ENCODE measurements at regions not wholly inside any gene's neighbourhood (a gene's known extent, or its start where the extent isn't known, plus 50 kb on each side); places are given as distances from the start of the nearest gene placed in this dataset.

DNA sequence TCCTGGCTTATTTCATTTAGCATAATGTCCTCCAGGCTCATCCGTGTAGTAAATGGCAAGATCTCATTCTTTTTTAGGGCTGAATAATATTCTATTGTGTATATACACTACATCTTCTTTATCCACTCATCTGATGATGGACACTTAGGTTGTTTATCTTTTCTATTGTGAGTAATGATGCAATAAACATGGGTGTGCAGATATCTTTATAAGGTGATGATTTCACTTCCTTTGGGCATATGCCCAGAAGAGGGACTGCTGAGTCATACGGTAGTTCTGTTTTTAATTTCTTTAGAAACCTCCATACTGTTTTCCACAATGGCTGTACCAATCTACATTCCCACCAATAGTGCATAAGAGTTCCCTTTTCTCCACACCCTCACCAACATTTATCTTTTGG is 317.6 kb upstream of the CNKSR2 start:
- Histone ChIP-seq H3K9me3 (no peaks in the 10 kb centered on the region), H3K27ac (no peak overlapping the region), H3K27me3 (no peaks in the 10 kb centered on the region), H3K4me3 (no peak overlapping the region), H3K9ac (ENCODE audit: low read depth in 2 of 2, low read length in 2 of 2) (no peak overlapping the region), H3K36me3 (no peaks in the 10 kb centered on the region), H3K4me1 (no peaks in the 10 kb centered on the region)
- TF ChIP-seq, protein P1, sequence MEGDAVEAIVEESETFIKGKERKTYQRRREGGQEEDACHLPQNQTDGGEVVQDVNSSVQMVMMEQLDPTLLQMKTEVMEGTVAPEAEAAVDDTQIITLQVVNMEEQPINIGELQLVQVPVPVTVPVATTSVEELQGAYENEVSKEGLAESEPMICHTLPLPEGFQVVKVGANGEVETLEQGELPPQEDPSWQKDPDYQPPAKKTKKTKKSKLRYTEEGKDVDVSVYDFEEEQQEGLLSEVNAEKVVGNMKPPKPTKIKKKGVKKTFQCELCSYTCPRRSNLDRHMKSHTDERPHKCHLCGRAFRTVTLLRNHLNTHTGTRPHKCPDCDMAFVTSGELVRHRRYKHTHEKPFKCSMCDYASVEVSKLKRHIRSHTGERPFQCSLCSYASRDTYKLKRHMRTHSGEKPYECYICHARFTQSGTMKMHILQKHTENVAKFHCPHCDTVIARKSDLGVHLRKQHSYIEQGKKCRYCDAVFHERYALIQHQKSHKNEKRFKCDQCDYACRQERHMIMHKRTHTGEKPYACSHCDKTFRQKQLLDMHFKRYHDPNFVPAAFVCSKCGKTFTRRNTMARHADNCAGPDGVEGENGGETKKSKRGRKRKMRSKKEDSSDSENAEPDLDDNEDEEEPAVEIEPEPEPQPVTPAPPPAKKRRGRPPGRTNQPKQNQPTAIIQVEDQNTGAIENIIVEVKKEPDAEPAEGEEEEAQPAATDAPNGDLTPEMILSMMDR (IDR thresholded peaks at IDR 0.05) = no peak
- intact Hi-C loops (cut with DNase I) = no loop called here
- no peak for DNase-seq

DNA sequence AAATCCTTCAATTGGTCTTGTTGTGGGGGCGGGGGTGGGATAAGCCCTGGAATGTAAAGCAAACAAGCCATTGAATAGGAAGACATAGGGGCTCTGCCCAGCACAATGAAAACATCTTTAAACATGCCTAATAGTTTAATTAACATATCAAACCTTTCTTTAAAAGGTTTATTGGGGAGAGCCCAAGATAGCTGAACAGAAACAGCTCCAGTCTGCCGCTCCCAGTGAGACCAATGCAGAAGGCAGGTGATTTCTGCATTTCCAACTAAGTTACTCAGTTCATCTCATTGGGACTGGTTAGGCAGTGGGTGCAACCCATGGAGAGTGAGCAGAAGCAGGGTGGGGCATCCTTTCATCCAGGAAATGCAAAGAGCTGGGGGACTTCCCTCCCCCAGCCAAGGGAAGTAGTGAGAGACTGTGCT is 327.2 kb upstream of the CNKSR2 start:
- intact Hi-C loops (cut with DNase I) = no loop called here
- H3K4me1 ChIP-seq = no peaks in the 10 kb centered on the region
- no peak for DNase-seq
- no peaks in the 10 kb centered on the region for H3K36me3 ChIP-seq
- H3K4me3 ChIP-seq = no peak overlapping the region
- TF ChIP-seq, protein P1 (IDR thresholded peaks at IDR 0.05) = no peak
- H3K9ac ChIP-seq (ENCODE audit: low read depth in 2 of 2, low read length in 2 of 2) = no peak overlapping the region
- H3K27ac ChIP-seq = no peak overlapping the region
- no peaks in the 10 kb centered on the region for H3K9me3 ChIP-seq
- H3K27me3 ChIP-seq = no peaks in the 10 kb centered on the region

GRCh38 chrX:21014326-21014725 is 359.9 kb upstream of the CNKSR2 start:
- Histone ChIP-seq H3K36me3 (no peaks in the 10 kb centered on the region), H3K9ac (ENCODE audit: low read depth in 2 of 2, low read length in 2 of 2) (no peak overlapping the region), H3K4me3 (no peak overlapping the region), H3K27ac (no peak overlapping the region), H3K4me1 (no peaks in the 10 kb centered on the region), H3K27me3 (no peaks in the 10 kb centered on the region), H3K9me3 (no peaks in the 10 kb centered on the region)
- intact Hi-C loops (cut with DNase I) = no loop called here
- TF ChIP-seq, protein P1 (IDR thresholded peaks at IDR 0.05) = no peak
- no peak for DNase-seq

DNA sequence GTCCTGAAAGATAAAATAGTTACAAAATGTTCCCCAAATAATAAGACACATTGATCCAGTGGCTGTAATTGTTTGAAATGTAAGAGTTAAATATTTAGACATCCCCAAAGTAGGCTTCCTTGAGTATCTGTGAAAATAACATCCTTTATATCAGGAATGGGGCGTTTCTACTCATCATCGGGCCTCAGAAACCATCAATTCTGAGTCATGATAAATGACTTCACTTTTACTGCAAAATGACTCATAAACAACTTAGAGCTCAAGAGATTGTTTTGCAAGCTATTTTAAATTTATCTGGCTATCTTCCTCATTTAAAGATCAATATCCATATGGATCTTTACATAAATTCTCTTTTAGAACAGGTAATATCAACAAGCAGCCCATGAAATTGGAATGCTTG is 369.4 kb upstream of the CNKSR2 start:
- no peak for DNase-seq
- Histone ChIP-seq H3K27ac (no peak overlapping the region), H3K9me3 (no peaks in the 10 kb centered on the region), H3K9ac (ENCODE audit: low read depth in 2 of 2, low read length in 2 of 2) (no peak overlapping the region), H3K4me3 (no peak overlapping the region), H3K4me1 (no peaks in the 10 kb centered on the region), H3K27me3 (no peaks in the 10 kb centered on the region), H3K36me3 (no peaks in the 10 kb centered on the region)
- TF ChIP-seq, protein P1 (IDR thresholded peaks at IDR 0.05) = no peak
- intact Hi-C loops (cut with DNase I) = no loop called here

GRCh38 chrX:20995829-20996228 is 378.4 kb upstream of the CNKSR2 start:
- Histone ChIP-seq H3K27ac (no peak overlapping the region), H3K27me3 (no peaks in the 10 kb centered on the region), H3K9me3 (no peaks in the 10 kb centered on the region), H3K4me3 (no peak overlapping the region), H3K9ac (ENCODE audit: low read depth in 2 of 2, low read length in 2 of 2) (no peak overlapping the region), H3K36me3 (no peaks in the 10 kb centered on the region), H3K4me1 (no peaks in the 10 kb centered on the region)
- no peak for DNase-seq
- intact Hi-C loops (cut with DNase I) = no loop called here
- TF ChIP-seq, protein P1 (IDR thresholded peaks at IDR 0.05) = no peak

- no peak overlapping the region for H3K9ac ChIP-seq (ENCODE audit: low read depth in 2 of 2, low read length in 2 of 2)
- DNase-seq = no peak
- H3K4me1 ChIP-seq = no peaks in the 10 kb centered on the region
- no peaks in the 10 kb centered on the region for H3K36me3 ChIP-seq
- no peaks in the 10 kb centered on the region for H3K9me3 ChIP-seq
- TF ChIP-seq, protein P1 (IDR thresholded peaks at IDR 0.05) = no peak
- no peak overlapping the region for H3K27ac ChIP-seq
- H3K4me3 ChIP-seq = no peak overlapping the region
- intact Hi-C loops (cut with DNase I) = no loop called here
- H3K27me3 ChIP-seq = no peaks in the 10 kb centered on the region
Measured at GRCh38 chrX:20989361-20989760, 384.9 kb upstream of the CNKSR2 start.

All from colonic mucosa (tissue), 4 donors.